ENCODE measurements at regions not wholly inside any gene's neighbourhood (a gene's known extent, or its start where the extent isn't known, plus 50 kb on each side); places are given as distances from the start of the nearest gene placed in this dataset.

GRCh38 chr9:121598167-121598964, 53.1 kb upstream of the DAB2IP start:
- Histone ChIP-seq H3K4me1 (peaks cover 28 to 58% (median 51%) of the 10 kb centered on the region in 4 donors), H3K27ac (replicated peaks in 1 of 4) (peak overlapping the region; percentile 85 to 99 (median 92)), H3K27me3 (no peaks in the 10 kb centered on the region), H3K4me3 (peak overlapping the region; percentile 61 to 82 (median 70)), H3K9me3 (no peaks in the 10 kb centered on the region), H3K36me3 (no peaks in the 10 kb centered on the region)
- TF ChIP-seq POLR2A (IDR thresholded peaks at IDR 0.05; ENCODE audit: low read depth) (peak; percentile 30), CTCF (IDR thresholded peaks at IDR 0.05) (peak; percentile 40 to 65 (median 41)), POLR2AphosphoS5 (IDR thresholded peaks at IDR 0.05) (peak; percentile 68 to 81), EP300 (IDR thresholded peaks at IDR 0.05) (no peak)
- no CpG with 5 or more reads among the region's 76 CpGs for WGBS
- intact Hi-C loops (cut with DNase I) = loop anchor here (5.0 kb wide), 1 partner anchor 46 kb away; no protein-coding TSS in a partner anchor
- DNase-seq (ENCODE audit: extremely low spot score) = no peak

DNA sequence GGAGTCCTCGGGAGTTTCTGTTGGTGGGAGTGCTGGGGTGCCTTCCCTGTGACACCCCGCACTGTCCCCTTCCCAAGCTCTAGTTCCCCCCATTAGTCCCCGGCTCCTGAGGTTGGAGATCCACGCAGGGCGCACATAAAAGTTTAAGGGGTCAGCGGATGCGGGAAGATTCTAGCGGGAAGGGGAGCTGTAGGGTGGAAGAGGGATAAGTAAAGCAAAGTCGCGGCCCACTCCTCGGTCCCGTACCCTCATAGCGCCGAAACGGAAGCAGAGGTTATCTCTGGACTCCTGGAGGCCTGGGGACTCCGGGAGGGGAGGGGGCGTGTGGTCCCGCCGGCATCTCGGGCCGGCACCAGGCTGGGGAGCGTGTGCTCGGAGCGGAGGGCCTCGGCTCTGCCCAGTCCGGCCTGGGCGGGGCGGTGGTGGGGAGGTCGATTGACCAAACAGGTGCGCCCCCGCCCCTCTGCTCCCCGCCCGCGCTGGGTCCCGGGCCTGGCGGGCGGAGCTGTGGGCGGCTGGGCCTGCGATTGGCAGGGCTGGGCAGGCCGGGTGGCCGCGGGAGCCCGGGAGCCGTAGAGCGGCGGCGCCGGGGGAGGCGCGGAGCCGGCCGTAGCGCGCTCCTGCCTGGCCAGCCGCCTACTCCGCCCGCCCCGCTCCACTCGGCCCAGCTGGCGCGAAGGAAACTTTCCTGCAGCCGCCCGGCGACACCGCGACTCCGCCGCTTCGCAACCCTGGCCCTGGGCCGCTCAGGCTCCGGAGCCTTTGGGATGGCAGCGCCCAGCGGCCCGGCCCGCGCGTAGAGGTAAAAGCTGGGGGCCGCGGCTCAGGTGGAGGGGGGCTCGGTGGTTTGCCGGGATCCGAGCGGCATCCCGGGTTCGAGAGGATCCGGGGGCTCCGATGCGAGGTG, 52.2 kb upstream of the DAB2IP start:
- Histone ChIP-seq H3K9me3 (no peaks in the 10 kb centered on the region), H3K36me3 (no peaks in the 10 kb centered on the region), H3K27ac (replicated peaks in 1 of 4) (peak overlapping the region; percentile 85 to 99 (median 92)), H3K27me3 (no peaks in the 10 kb centered on the region), H3K4me3 (peak overlapping the region; percentile 61 to 82 (median 70)), H3K4me1 (peaks cover 37 to 67% (median 60%) of the 10 kb centered on the region in 4 donors)
- no peak for DNase-seq (ENCODE audit: extremely low spot score)
- 12% methylated on average over 24 of the region's 88 CpGs for WGBS
- intact Hi-C loops (cut with DNase I) = loop anchor here (5.0 kb wide), 1 partner anchor 47 kb away; no protein-coding TSS in a partner anchor
- peak; percentile 13 to 88 for TF ChIP-seq POLR2AphosphoS5 (IDR thresholded peaks at IDR 0.05)
- peak; percentile 56 for TF ChIP-seq POLR2A (IDR thresholded peaks at IDR 0.05; ENCODE audit: low read depth)
- TF ChIP-seq CTCF (IDR thresholded peaks at IDR 0.05) = no peak

DNA sequence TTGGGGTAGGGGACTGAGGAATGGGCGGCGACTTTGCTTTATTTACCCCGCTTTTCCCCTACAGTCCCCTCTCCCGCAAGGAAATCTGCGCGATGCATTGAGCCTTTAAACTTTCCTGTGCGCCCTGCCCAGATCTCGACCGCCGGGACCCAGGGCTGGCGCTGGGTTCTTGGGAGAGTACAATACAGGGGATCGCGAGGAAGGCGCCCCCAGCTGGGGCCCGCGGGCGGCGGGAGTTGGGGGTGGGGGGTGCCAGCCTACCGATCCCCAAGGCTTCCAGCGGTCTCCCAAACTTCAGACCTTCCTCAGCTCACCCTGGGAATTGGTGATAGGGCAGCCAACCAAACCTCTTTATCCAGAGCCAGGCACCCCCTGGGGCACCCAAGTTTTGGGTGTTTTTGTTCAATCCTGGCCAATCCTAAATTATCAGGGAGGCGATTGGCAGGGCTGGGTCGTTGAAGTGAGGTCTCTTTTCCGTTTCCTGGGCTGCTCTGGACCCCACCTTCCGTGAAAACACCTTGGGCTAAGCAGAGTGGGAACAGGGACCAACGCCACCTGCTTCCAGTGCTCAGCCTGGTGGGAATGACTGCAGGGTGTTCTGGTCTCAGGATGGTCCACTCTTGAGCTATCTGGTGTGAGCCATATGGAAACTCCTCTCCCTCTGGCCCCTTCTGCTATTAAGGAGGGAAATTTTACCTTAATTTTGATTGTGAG, 51.4 kb upstream of the DAB2IP start:
- Histone ChIP-seq H3K4me1 (peaks cover 45 to 75% (median 67%) of the 10 kb centered on the region in 4 donors), H3K9me3 (no peaks in the 10 kb centered on the region), H3K27ac (replicated peaks in 1 of 4) (peak overlapping the region; percentile 85 to 99 (median 92)), H3K4me3 (peak overlapping the region; percentile 61 to 82 (median 70)), H3K36me3 (no peaks in the 10 kb centered on the region), H3K27me3 (no peaks in the 10 kb centered on the region)
- TF ChIP-seq POLR2AphosphoS5 (IDR thresholded peaks at IDR 0.05) (no peak), EP300 (IDR thresholded peaks at IDR 0.05) (no peak), CTCF (IDR thresholded peaks at IDR 0.05) (no peak), POLR2A (IDR thresholded peaks at IDR 0.05; ENCODE audit: low read depth) (no peak)
- 11% methylated on average over 17 of the region's 25 CpGs for WGBS
- intact Hi-C loops (cut with DNase I) = loop anchor here (5.0 kb wide), 1 partner anchor 48 kb away; no protein-coding TSS in a partner anchor
- DNase-seq (ENCODE audit: extremely low spot score) = no peak

DNA sequence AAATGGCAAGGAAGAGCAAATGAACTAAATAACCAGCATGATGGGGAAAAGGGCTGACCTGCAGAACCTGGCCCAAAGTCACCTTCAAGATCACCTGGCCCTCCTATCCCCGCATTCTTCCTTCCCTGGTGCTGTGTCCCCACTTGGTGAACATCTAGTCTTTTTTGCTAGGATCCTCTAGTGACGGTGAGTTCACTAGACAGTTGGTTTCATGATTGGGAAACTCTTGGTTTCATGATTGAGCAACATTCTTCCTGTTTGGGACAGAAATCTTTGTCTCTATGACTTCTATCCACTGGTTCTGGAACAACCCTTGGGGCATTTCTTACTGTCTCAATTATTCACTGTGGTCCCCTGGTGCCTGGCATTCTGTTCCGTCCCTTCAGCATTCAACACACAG, 50.2 kb upstream of the DAB2IP start:
- H3K4me1 ChIP-seq = peaks cover 54 to 87% (median 76%) of the 10 kb centered on the region in 4 donors
- H3K36me3 ChIP-seq = no peaks in the 10 kb centered on the region
- no peak overlapping the region for H3K4me3 ChIP-seq
- H3K9me3 ChIP-seq = no peaks in the 10 kb centered on the region
- 69% methylated on average over 3 of the region's 3 CpGs for WGBS
- intact Hi-C loops (cut with DNase I) = no loop called here
- TF ChIP-seq EP300 (IDR thresholded peaks at IDR 0.05) (no peak), POLR2AphosphoS5 (IDR thresholded peaks at IDR 0.05) (peak in 1 of 2 donors; percentile 21)
- no peak overlapping the region for H3K27ac ChIP-seq (replicated peaks in 1 of 4)
- no peaks in the 10 kb centered on the region for H3K27me3 ChIP-seq
- no peak for DNase-seq (ENCODE audit: extremely low spot score)

Data from esophagus muscularis mucosa (tissue), 4 donors.